CD4-positive, alpha-beta T cell (primary cell): ENCODE measurements at regions not wholly inside any gene's neighbourhood (a gene's known extent, or its start where the extent isn't known, plus 50 kb on each side); places are given as distances from the start of the nearest gene placed in this dataset.

Source experiments
- ATAC-seq: fragments of 200-7000 bp; cut with Tn5 transposase; one replicate; pipeline ENCODE4 v1.10.0; 2022; ENCODE audit warnings: mild to moderate bottlenecking; ENCODE audit not compliant: poor library complexity
- CTCF ChIA-PET: fragments of 350-600 bp; sonication (Branson Sonifier 250); formaldehyde crosslinking; loops from one replicate; lab custom pipeline; 2021; ENCODE audit warnings: antibody characterized with exemption, inconsistent platforms; lab: Charles Lee
- POLR2A ChIA-PET: fragments of 350-600 bp; sonication (Branson Sonifier 250); formaldehyde crosslinking; loops from one replicate; lab custom pipeline; 2021; ENCODE audit warnings: antibody characterized with exemption, inconsistent platforms; lab: Charles Lee
- DNase-seq, 14 experiments: peaks; one replicate each; pipeline ENCODE4 v3.0.0-alpha.2; 2013 to 2020; ENCODE audit warnings: mixed read lengths in 2 of 14
- H3K27ac ChIP-seq, 2 donors: one replicate each; pipeline versions ENCODE4 v1.5.1 to v1.7.0; 2013; ENCODE audit warnings: low read length in 2 of 2, low read depth in 1 of 2, mild to moderate bottlenecking in 1 of 2
- H3K27me3 ChIP-seq, 2 experiments: 1 replicate in 1 of 2; 2 replicates in 1 of 2; pipeline versions ENCODE4 v1.6.1 to v1.7.0; 2013; ENCODE audit warnings: low read length in 2 of 2, control low read depth in 1 of 2, mild to moderate bottlenecking in 1 of 2, moderate library complexity in 1 of 2; ENCODE audit not compliant: insufficient read depth in 2 of 2, control insufficient read depth in 1 of 2
- H3K36me3 ChIP-seq: one replicate; pipeline ENCODE4 v1.6.1; 2013; ENCODE audit warnings: low read length, control low read depth; ENCODE audit not compliant: insufficient read depth
- H3K4me1 ChIP-seq: one replicate; pipeline ENCODE4 v1.6.1; 2013; ENCODE audit warnings: low read length, control low read depth; ENCODE audit not compliant: insufficient read depth
- H3K4me3 ChIP-seq: one replicate; pipeline ENCODE4 v1.5.1; 2013; ENCODE audit warnings: mild to moderate bottlenecking, low read length, moderate library complexity
- H3K9me3 ChIP-seq, 2 experiments: 1 replicate in 1 of 2; 2 replicates in 1 of 2; pipeline versions ENCODE4 v1.6.1 to v1.7.0; 2013; ENCODE audit warnings: low read length in 2 of 2, mild to moderate bottlenecking in 2 of 2, control low read depth in 1 of 2, moderate library complexity in 1 of 2; ENCODE audit not compliant: control insufficient read depth in 1 of 2, insufficient read depth in 1 of 2
- H3K27ac Mint-ChIP-seq: one replicate; pipeline ENCODE4 v1.8.0; 2020; ENCODE audit warnings: mixed read lengths
- H3K27me3 Mint-ChIP-seq: one replicate; pipeline ENCODE4 v1.8.0; 2021; ENCODE audit warnings: mixed read lengths
- H3K36me3 Mint-ChIP-seq: one replicate; pipeline ENCODE4 v1.8.0; 2021; ENCODE audit warnings: low read depth, mixed read lengths
- H3K4me1 Mint-ChIP-seq: one replicate; pipeline ENCODE4 v1.8.0; 2021; ENCODE audit warnings: low read depth, mixed read lengths
- H3K4me3 Mint-ChIP-seq: one replicate; pipeline ENCODE4 v1.8.0; 2020; ENCODE audit warnings: mild to moderate bottlenecking, mixed read lengths
- H3K9me3 Mint-ChIP-seq: one replicate; pipeline ENCODE4 v1.8.0; 2020; ENCODE audit warnings: mixed read lengths
- intact Hi-C, 2 experiments: fragments of 100-400 bp; cut with DNase I in 1 of 2; cut with micrococcal nuclease in 1 of 2; formaldehyde crosslinking; loops; one replicate each; pipeline versions ENCODE4 v1.15.1 to v1.9.0; 2023 to 2025; cut with DNase I, micrococcal nuclease
- TF ChIP-seq, protein P1 (sequence below): fragments of 200-600 bp; IDR thresholded peaks from one replicate; pipeline ENCODE4 v1.8.0; 2022; ENCODE audit warnings: antibody characterized with exemption, mild to moderate bottlenecking

DNA sequence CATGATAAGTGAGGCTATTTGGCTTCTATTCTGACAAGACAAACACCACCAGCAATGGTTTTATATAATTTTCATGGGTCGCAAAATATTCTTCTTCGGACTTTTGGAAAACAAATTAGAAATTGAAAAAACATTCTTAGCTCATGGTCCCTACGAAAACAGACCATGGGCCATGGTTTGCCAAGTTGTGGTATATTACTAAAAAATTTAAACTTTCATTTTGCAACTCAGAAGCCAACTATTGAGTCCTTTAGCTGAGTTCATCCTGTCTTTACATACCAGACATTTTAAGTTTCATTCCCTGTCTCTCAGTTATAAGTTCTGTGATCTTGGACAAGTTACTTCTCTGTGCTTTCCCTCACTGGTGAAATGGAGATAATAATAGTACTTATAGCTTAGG, 198.1 kb downstream of the CSNK1G3 start:
- no peaks in the 10 kb centered on the region for H3K36me3 ChIP-seq
- ChIA-PET POLR2A (no interaction called here), CTCF (no interaction called here)
- H3K4me3 ChIP-seq, result no peak overlapping the region
- H3K27ac Mint-ChIP-seq, result no peak overlapping the region
- intact Hi-C loops, result no loop called here
- H3K4me1 ChIP-seq, result no peaks in the 10 kb centered on the region
- H3K9me3 ChIP-seq, result no peaks in the 10 kb centered on the region
- no peak overlapping the region for H3K27ac ChIP-seq
- no peak overlapping the region for H3K4me3 Mint-ChIP-seq
- TF ChIP-seq, protein P1, sequence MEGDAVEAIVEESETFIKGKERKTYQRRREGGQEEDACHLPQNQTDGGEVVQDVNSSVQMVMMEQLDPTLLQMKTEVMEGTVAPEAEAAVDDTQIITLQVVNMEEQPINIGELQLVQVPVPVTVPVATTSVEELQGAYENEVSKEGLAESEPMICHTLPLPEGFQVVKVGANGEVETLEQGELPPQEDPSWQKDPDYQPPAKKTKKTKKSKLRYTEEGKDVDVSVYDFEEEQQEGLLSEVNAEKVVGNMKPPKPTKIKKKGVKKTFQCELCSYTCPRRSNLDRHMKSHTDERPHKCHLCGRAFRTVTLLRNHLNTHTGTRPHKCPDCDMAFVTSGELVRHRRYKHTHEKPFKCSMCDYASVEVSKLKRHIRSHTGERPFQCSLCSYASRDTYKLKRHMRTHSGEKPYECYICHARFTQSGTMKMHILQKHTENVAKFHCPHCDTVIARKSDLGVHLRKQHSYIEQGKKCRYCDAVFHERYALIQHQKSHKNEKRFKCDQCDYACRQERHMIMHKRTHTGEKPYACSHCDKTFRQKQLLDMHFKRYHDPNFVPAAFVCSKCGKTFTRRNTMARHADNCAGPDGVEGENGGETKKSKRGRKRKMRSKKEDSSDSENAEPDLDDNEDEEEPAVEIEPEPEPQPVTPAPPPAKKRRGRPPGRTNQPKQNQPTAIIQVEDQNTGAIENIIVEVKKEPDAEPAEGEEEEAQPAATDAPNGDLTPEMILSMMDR, result no peak
- no peaks in the 10 kb centered on the region for H3K4me1 Mint-ChIP-seq
- peaks cover 4% of the 10 kb centered on the region for H3K9me3 Mint-ChIP-seq
- DNase-seq, result no peak
- H3K27me3 ChIP-seq, result no peaks in the 10 kb centered on the region
- H3K27me3 Mint-ChIP-seq, result no peaks in the 10 kb centered on the region
- no peaks in the 10 kb centered on the region for H3K36me3 Mint-ChIP-seq
- no peak for ATAC-seq

DNA sequence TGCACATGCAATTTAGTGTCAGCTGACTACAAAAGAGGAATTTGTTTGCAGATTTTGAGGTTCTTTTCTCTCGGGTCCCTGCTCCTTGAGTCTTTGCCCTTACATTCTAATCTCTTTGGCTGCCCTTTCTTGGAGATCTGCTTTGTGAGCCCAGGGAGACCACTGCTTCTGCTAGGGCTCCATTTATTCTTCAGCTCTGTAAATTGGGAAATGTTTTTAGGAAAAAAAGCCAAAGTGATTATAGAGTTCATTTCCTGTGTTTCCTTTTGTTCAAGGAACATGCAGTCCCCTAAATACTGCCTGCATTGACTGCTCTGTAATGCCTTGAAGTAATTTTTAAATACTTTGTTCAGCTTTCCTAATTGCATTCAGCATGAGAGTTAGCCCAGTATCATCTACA, 197.4 kb downstream of the CSNK1G3 start:
- TF ChIP-seq, protein P1, result no peak
- H3K27ac Mint-ChIP-seq, result no peak overlapping the region
- CTCF ChIA-PET, result no interaction called here

DNA sequence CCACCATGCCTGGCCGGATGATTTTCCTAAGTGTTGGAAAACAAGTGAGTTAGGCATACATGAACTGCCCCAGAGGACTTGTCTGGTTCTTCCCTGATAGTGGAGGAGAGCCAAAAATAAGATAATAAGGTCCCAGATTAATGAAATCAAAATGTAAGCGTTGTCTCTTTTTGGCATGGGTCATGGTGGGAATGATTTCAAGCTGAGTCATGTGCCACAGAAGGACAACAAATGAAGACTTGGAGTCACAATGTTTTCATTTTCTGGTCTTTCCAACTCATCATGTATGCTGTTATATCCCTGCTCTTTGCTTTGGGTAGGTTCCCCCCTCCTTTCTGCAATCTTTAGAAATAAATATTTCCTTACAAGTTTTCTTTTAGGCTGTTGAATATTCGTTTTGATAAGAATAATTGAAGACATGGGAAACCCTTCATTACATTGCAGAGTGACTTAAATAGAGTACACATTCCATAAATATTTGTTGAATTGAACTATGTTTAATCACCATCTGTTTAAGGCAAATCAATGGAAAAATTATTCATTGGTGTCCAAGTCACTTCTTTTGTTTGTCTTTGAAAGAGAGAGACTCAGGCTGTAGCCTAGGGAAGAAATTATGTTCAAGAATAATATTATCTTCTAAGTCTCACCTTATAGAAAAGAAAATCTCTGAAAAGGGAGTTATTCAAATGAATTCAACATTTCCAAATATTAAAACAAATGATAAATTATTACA, 196.3 kb downstream of the CSNK1G3 start:
- TF ChIP-seq, protein P1, result no peak
- POLR2A ChIA-PET, result no interaction called here
- Histone ChIP-seq H3K27ac (no peak overlapping the region), H3K4me1 (no peaks in the 10 kb centered on the region), H3K27me3 (no peaks in the 10 kb centered on the region), H3K36me3 (no peaks in the 10 kb centered on the region), H3K9me3 (no peaks in the 10 kb centered on the region), H3K4me3 (no peak overlapping the region)
- CTCF ChIA-PET, result no interaction called here
- intact Hi-C loops, result no loop called here
- H3K9me3 Mint-ChIP-seq, result peaks cover 1% of the 10 kb centered on the region
- no peak overlapping the region for H3K4me3 Mint-ChIP-seq
- H3K36me3 Mint-ChIP-seq, result no peaks in the 10 kb centered on the region
- ATAC-seq (no peak), DNase-seq (no peak)
- no peaks in the 10 kb centered on the region for H3K4me1 Mint-ChIP-seq
- H3K27ac Mint-ChIP-seq, result no peak overlapping the region
- H3K27me3 Mint-ChIP-seq, result no peaks in the 10 kb centered on the region

More for the DNA sequence above, 197.4 kb downstream of the CSNK1G3 start:
- intact Hi-C loops, result no loop called here
- no peaks in the 10 kb centered on the region for H3K4me1 ChIP-seq
- H3K36me3 Mint-ChIP-seq, result no peaks in the 10 kb centered on the region
- POLR2A ChIA-PET, result no interaction called here
- ATAC-seq (no peak), DNase-seq (no peak)
- H3K27me3 ChIP-seq, result no peaks in the 10 kb centered on the region
- H3K4me3 ChIP-seq, result no peak overlapping the region
- peaks cover 4% of the 10 kb centered on the region for H3K9me3 Mint-ChIP-seq
- H3K27ac ChIP-seq, result no peak overlapping the region
- no peaks in the 10 kb centered on the region for H3K9me3 ChIP-seq
- no peaks in the 10 kb centered on the region for H3K36me3 ChIP-seq
- H3K4me1 Mint-ChIP-seq, result no peaks in the 10 kb centered on the region
- H3K27me3 Mint-ChIP-seq, result no peaks in the 10 kb centered on the region
- no peak overlapping the region for H3K4me3 Mint-ChIP-seq
